Effector memory CD8-positive, alpha-beta T cell (primary cell): ENCODE measurements at regions not wholly inside any gene's neighbourhood (a gene's known extent, or its start where the extent isn't known, plus 50 kb on each side); places are given as distances from the start of the nearest gene placed in this dataset.

Experiments
- ATAC-seq: fragments of 150-1000 bp; cut with Tn5 transposase; replicated peaks from 2 replicates; pipeline ENCODE4 v1.10.0; 2021; ENCODE audit warnings: mild to moderate bottlenecking, moderate library complexity
- DNase-seq, 3 experiments: peaks; one replicate each; pipeline ENCODE4 v3.0.0; 2021
- H3K27ac Mint-ChIP-seq, 2 donors: one replicate each; pipeline ENCODE4 v1.8.0; 2022; ENCODE audit warnings: mild to moderate bottlenecking in 2 of 2, mixed read lengths in 2 of 2, moderate library complexity in 2 of 2
- H3K27me3 Mint-ChIP-seq, 2 donors: one replicate each; pipeline ENCODE4 v1.8.0; 2022; ENCODE audit warnings: mixed read lengths in 2 of 2
- H3K36me3 Mint-ChIP-seq: one replicate; pipeline ENCODE4 v1.8.0; 2022; ENCODE audit warnings: mild to moderate bottlenecking, moderate library complexity, mixed read lengths; ENCODE audit not compliant: insufficient read depth
- H3K4me1 Mint-ChIP-seq, 2 donors: one replicate each; pipeline ENCODE4 v1.8.0; 2022; ENCODE audit warnings: low read depth in 2 of 2, mixed read lengths in 2 of 2
- H3K4me3 Mint-ChIP-seq, 2 donors: one replicate each; pipeline ENCODE4 v1.8.0; 2022; ENCODE audit warnings: mild to moderate bottlenecking in 2 of 2, mixed read lengths in 2 of 2, moderate library complexity in 2 of 2
- H3K9me3 Mint-ChIP-seq, 2 donors: one replicate each; pipeline ENCODE4 v1.8.0; 2022; ENCODE audit warnings: mixed read lengths in 2 of 2

- no peaks in the 10 kb centered on the region for H3K4me1 Mint-ChIP-seq
- DNase-seq: no peak
- no peaks in the 10 kb centered on the region for H3K36me3 Mint-ChIP-seq
- peaks cover 46 to 62% of the 10 kb centered on the region in 2 donors for H3K27me3 Mint-ChIP-seq
- H3K4me3 Mint-ChIP-seq: no peak overlapping the region
- no peak overlapping the region for H3K27ac Mint-ChIP-seq
- no peak for ATAC-seq
- H3K9me3 Mint-ChIP-seq: peaks cover 10 to 14% of the 10 kb centered on the region in 2 donors
Measured at GRCh38 chr22:22996511-22997261, 73.6 kb upstream of the GNAZ start.

GRCh38 chr22:22997262-22997898 is 72.9 kb upstream of the GNAZ start:
- DNase-seq: no peak
- Mint-ChIP-seq H3K4me1 (no peaks in the 10 kb centered on the region), H3K4me3 (no peak overlapping the region), H3K9me3 (peaks cover 10 to 14% of the 10 kb centered on the region in 2 donors), H3K27ac (no peak overlapping the region), H3K36me3 (no peaks in the 10 kb centered on the region), H3K27me3 (peaks cover 50 to 68% of the 10 kb centered on the region in 2 donors)
- ATAC-seq: no peak

DNA sequence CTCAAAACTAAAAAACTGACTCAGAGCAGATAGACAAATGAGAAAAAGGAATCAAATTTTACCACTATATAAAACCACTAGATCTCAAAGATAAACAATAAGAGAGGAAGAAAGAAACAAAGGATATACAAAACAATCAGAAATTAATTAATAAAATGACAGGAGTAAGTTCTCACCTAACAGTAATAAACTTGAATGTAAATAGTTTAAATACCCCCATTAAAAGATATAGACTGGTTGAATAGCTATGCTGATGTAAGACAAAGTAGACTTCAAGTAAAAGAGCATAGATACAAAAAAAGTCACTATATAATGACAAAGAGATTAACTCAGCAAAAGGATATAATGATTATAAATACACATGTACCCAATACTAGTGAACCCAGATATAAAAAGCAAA is 72.3 kb upstream of the GNAZ start:
- ATAC-seq (no peak), DNase-seq (no peak)
- no peak overlapping the region for H3K27ac Mint-ChIP-seq
- H3K36me3 Mint-ChIP-seq: no peaks in the 10 kb centered on the region
- no peak overlapping the region for H3K4me3 Mint-ChIP-seq
- peaks cover 10 to 14% of the 10 kb centered on the region in 2 donors for H3K9me3 Mint-ChIP-seq
- peaks cover 49 to 63% of the 10 kb centered on the region in 2 donors for H3K27me3 Mint-ChIP-seq
- H3K4me1 Mint-ChIP-seq: no peaks in the 10 kb centered on the region

DNA sequence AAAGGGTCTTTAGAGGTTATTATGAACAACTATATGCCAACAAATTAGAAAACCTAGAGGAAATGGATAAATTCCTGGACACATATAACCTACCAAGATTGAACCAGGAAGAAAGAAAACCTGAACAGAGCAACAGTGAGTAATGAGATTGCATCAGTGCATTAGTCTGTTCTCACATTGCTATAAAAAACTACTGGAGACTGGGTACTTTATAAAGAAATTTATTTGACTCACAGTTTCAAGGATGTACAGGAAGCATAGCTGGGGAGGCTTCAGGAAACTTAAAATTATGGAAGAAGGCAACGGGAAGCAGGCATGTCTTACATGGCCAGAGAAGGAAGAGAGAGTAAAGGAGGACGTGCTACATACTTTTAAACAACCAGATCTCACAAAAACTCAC is 70.8 kb upstream of the GNAZ start:
- DNase-seq: no peak
- H3K9me3 Mint-ChIP-seq: peaks cover 10 to 14% of the 10 kb centered on the region in 2 donors
- H3K4me3 Mint-ChIP-seq: no peak overlapping the region
- no peak for ATAC-seq
- no peak overlapping the region for H3K27ac Mint-ChIP-seq
- H3K27me3 Mint-ChIP-seq: peaks cover 56 to 72% of the 10 kb centered on the region in 2 donors
- H3K4me1 Mint-ChIP-seq: no peaks in the 10 kb centered on the region
- H3K36me3 Mint-ChIP-seq: no peaks in the 10 kb centered on the region

- H3K9me3 Mint-ChIP-seq: peaks cover 10 to 12% of the 10 kb centered on the region in 2 donors
- no peaks in the 10 kb centered on the region for H3K36me3 Mint-ChIP-seq
- H3K27me3 Mint-ChIP-seq: peaks cover 58 to 68% of the 10 kb centered on the region in 2 donors
- no peaks in the 10 kb centered on the region for H3K4me1 Mint-ChIP-seq
- ATAC-seq: no peak
- no peak for DNase-seq
- no peak overlapping the region for H3K4me3 Mint-ChIP-seq
- no peak overlapping the region for H3K27ac Mint-ChIP-seq
Measured at GRCh38 chr22:23000657-23001347, 69.5 kb upstream of the GNAZ start.

DNA sequence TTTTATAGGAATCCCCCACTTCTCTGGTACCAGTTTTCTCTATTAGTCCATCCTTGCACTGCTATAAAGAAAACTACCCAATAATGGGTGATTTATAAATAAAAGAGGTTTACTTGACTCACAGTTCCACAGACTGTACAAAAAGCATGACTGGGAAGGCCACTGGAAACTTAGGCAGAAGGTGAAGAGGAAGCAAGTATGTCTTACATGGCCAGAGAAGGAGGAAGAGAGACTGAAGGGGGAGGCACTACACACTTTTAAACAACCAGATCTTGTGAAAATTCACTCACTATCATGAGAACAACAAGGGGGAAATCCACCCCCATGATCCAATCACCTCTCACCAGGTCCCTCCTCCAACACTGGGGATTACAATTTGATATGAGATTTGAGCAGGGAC is 68.9 kb upstream of the GNAZ start:
- H3K9me3 Mint-ChIP-seq: peaks cover 8 to 12% of the 10 kb centered on the region in 2 donors
- no peak overlapping the region for H3K27ac Mint-ChIP-seq
- H3K27me3 Mint-ChIP-seq: peaks cover 58 to 68% of the 10 kb centered on the region in 2 donors
- no peaks in the 10 kb centered on the region for H3K4me1 Mint-ChIP-seq
- H3K36me3 Mint-ChIP-seq: no peaks in the 10 kb centered on the region
- ATAC-seq: no peak
- H3K4me3 Mint-ChIP-seq: no peak overlapping the region
- DNase-seq: no peak

DNA sequence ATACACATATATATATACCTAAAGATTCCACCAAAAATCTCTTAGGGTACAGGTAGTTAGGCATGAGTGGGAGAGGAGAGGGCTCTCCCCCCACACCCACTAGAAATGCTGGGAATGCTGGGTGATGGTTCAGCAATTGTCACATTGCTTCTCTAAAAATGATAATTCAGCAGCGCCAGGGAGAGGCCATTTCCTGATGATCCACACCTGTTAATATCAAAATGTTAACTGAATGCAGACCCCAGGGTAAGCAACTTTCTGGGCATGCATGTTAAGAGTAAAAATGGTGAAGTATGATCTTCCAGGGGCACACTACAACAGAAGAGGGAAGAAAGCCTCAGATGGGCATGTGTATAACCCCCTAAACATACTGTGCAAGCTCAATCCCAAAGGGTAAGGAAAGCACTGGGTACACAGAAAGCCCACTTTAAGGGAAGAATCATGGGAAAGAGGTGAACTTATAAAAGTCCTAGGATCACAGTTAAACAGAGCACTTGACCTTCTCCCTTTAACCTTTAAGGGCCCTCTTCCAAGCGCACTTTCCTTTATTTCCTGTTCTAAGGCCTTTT is 67.6 kb upstream of the GNAZ start:
- H3K27me3 Mint-ChIP-seq: peaks cover 58 to 63% of the 10 kb centered on the region in 2 donors
- H3K9me3 Mint-ChIP-seq: peaks cover 0 to 4% of the 10 kb centered on the region in 2 donors
- ATAC-seq: no peak

GRCh38 chr22:23007823-23008222 is 62.5 kb upstream of the GNAZ start:
- ATAC-seq (no peak), DNase-seq (no peak)
- Mint-ChIP-seq H3K4me1 (no peaks in the 10 kb centered on the region), H3K9me3 (no peaks in the 10 kb centered on the region), H3K36me3 (no peaks in the 10 kb centered on the region), H3K4me3 (no peak overlapping the region), H3K27ac (no peak overlapping the region), H3K27me3 (peaks cover 31 to 41% of the 10 kb centered on the region in 2 donors)

More for the DNA sequence above, 67.6 kb upstream of the GNAZ start:
- no peaks in the 10 kb centered on the region for H3K36me3 Mint-ChIP-seq
- H3K4me1 Mint-ChIP-seq: no peaks in the 10 kb centered on the region
- DNase-seq: no peak
- H3K4me3 Mint-ChIP-seq: no peak overlapping the region
- H3K27ac Mint-ChIP-seq: no peak overlapping the region

DNA sequence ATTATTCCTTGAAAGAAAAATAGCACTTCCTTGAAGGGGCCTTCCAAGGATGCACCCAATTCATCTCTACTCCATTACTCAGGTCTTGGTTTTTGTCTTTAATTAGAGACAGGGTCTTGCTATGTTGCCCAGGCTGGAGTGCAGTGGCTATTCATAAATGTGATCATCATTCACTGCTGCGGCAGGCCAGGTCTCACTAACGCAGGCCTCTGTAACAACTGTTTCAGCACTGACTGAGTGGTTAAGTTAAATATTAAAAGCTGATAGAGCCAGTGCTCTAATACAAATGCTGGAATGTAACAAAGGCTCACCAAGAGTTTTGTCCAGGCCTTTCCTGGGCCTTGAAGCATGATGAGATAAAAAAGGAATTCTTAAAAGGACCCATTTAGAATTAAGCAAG is 61.4 kb upstream of the GNAZ start:
- no peak overlapping the region for H3K4me3 Mint-ChIP-seq
- H3K36me3 Mint-ChIP-seq: no peaks in the 10 kb centered on the region
- H3K27me3 Mint-ChIP-seq: peaks cover 23 to 40% of the 10 kb centered on the region in 2 donors
- no peaks in the 10 kb centered on the region for H3K4me1 Mint-ChIP-seq
- ATAC-seq (no peak), DNase-seq (no peak)
- no peaks in the 10 kb centered on the region for H3K9me3 Mint-ChIP-seq
- peak overlapping the region in 1 of 2 donors; percentile 61 for H3K27ac Mint-ChIP-seq
